Endodermal cell (in vitro differentiated cells): ENCODE measurements at regions not wholly inside any gene's neighbourhood (a gene's known extent, or its start where the extent isn't known, plus 50 kb on each side); places are given as distances from the start of the nearest gene placed in this dataset.

Experiments used
- DNase-seq: peaks from one replicate; pipeline ENCODE4 v3.0.0-alpha.2; 2017
- H3K27ac ChIP-seq: 2 replicates; pipeline ENCODE4 v1.5.1; 2013; ENCODE audit warnings: mild to moderate bottlenecking, low read depth, low read length, moderate library complexity
- H3K27me3 ChIP-seq: 2 replicates; pipeline ENCODE4 v1.6.1; 2013; ENCODE audit warnings: mild to moderate bottlenecking, low read length, moderate library complexity; ENCODE audit not compliant: insufficient read depth, control insufficient read depth, poor library complexity, severe bottlenecking
- H3K36me3 ChIP-seq: 2 replicates; pipeline ENCODE4 v1.7.0; 2013; ENCODE audit warnings: mild to moderate bottlenecking, low read length, moderate library complexity; ENCODE audit not compliant: control insufficient read depth, insufficient read depth
- H3K4me1 ChIP-seq: one replicate; pipeline ENCODE4 v1.7.0; 2013; ENCODE audit warnings: low read length; ENCODE audit not compliant: control insufficient read depth, insufficient read depth
- H3K4me3 ChIP-seq: 2 replicates; pipeline ENCODE4 v1.5.1; 2013; ENCODE audit warnings: mild to moderate bottlenecking, low read length, moderate library complexity
- H3K9ac ChIP-seq: 2 replicates; pipeline ENCODE4 v1.6.1; 2013; ENCODE audit warnings: mild to moderate bottlenecking, low read length, moderate library complexity; ENCODE audit not compliant: poor library complexity, severe bottlenecking; ENCODE audit errors: extremely low read depth
- H3K9me3 ChIP-seq: 2 replicates; pipeline ENCODE4 v1.6.1; 2013; ENCODE audit warnings: mild to moderate bottlenecking, low read length, moderate library complexity; ENCODE audit not compliant: control insufficient read depth
- H3K27ac Mint-ChIP-seq: 2 replicates; pipeline ENCODE4 v1.8.0; 2020; ENCODE audit warnings: mixed read lengths
- H3K27me3 Mint-ChIP-seq: 2 replicates; pipeline ENCODE4 v1.8.0; 2021; ENCODE audit warnings: mild to moderate bottlenecking, mixed read lengths; ENCODE audit not compliant: insufficient read depth
- H3K36me3 Mint-ChIP-seq: 2 replicates; pipeline ENCODE4 v1.8.0; 2020; ENCODE audit warnings: low read depth, mixed read lengths
- H3K4me1 Mint-ChIP-seq: 2 replicates; pipeline ENCODE4 v1.8.0; 2020; ENCODE audit warnings: mixed read lengths
- H3K4me3 Mint-ChIP-seq: 2 replicates; pipeline ENCODE4 v1.8.0; 2020; ENCODE audit warnings: mild to moderate bottlenecking, moderate library complexity, mixed read lengths
- H3K9me3 Mint-ChIP-seq: 2 replicates; pipeline ENCODE4 v1.8.0; 2020; ENCODE audit warnings: mild to moderate bottlenecking, mixed read lengths
- CTCF ChIP-seq: fragments of 200-600 bp; sonication (generic); conservative IDR thresholded peaks from 2 replicates; pipeline ENCODE4 v1.5.0; 2021; ENCODE audit warnings: antibody characterized with exemption, mild to moderate bottlenecking
- WGBS, 2 experiments: methylation state at CpG; one replicate each; pipeline versions ENCODE4 v1.1.5 to v1.1.7; 2013; ENCODE audit warnings: missing lambda C conversion rate in 2 of 2, mixed read lengths in 1 of 2; ENCODE audit not compliant: insufficient coverage in 1 of 2, insufficient read length in 1 of 2; 5-methylcytosine and 5-hydroxymethylcytosine counted together

- H3K9me3 Mint-ChIP-seq: no peaks in the 10 kb centered on the region
- Histone ChIP-seq H3K36me3 (no peaks in the 10 kb centered on the region), H3K27me3 (no peaks in the 10 kb centered on the region), H3K4me1 (no peaks in the 10 kb centered on the region), H3K9me3 (no peaks in the 10 kb centered on the region), H3K9ac (no peak overlapping the region), H3K4me3 (no peak overlapping the region), H3K27ac (no peak overlapping the region)
- no peaks in the 10 kb centered on the region for H3K27me3 Mint-ChIP-seq
- no peak overlapping the region for H3K4me3 Mint-ChIP-seq
- DNase-seq: no peak
- 89 to 100% methylated on average over 1 to 15 of the region's 15 CpGs for WGBS, 2 experiments
- no peak overlapping the region for H3K27ac Mint-ChIP-seq
- H3K36me3 Mint-ChIP-seq: no peaks in the 10 kb centered on the region
- H3K4me1 Mint-ChIP-seq: no peaks in the 10 kb centered on the region
- TF ChIP-seq CTCF: no peak
Observed at GRCh38 chr20:62561182-62561581, 81.1 kb upstream of the SLCO4A1 start.

- Histone ChIP-seq H3K4me3 (no peak overlapping the region), H3K9ac (no peak overlapping the region), H3K27me3 (no peaks in the 10 kb centered on the region), H3K27ac (no peak overlapping the region), H3K9me3 (no peaks in the 10 kb centered on the region), H3K4me1 (no peaks in the 10 kb centered on the region), H3K36me3 (no peaks in the 10 kb centered on the region)
- no peak for DNase-seq
- Mint-ChIP-seq H3K27me3 (no peaks in the 10 kb centered on the region), H3K9me3 (no peaks in the 10 kb centered on the region), H3K4me3 (no peak overlapping the region), H3K4me1 (no peaks in the 10 kb centered on the region), H3K36me3 (no peaks in the 10 kb centered on the region), H3K27ac (no peak overlapping the region)
- no peak for TF ChIP-seq CTCF
- WGBS, 2 experiments: 74 to 83% methylated on average over 4 to 16 of the region's 16 CpGs
Observed at GRCh38 chr20:62561948-62562347, 80.4 kb upstream of the SLCO4A1 start.

- H3K4me3 ChIP-seq: no peak overlapping the region
- Mint-ChIP-seq H3K27ac (no peak overlapping the region), H3K36me3 (no peaks in the 10 kb centered on the region), H3K4me3 (no peak overlapping the region), H3K27me3 (no peaks in the 10 kb centered on the region), H3K9me3 (no peaks in the 10 kb centered on the region), H3K4me1 (no peaks in the 10 kb centered on the region)
- H3K36me3 ChIP-seq: no peaks in the 10 kb centered on the region
- no peaks in the 10 kb centered on the region for H3K9me3 ChIP-seq
- H3K27me3 ChIP-seq: no peaks in the 10 kb centered on the region
- no peaks in the 10 kb centered on the region for H3K4me1 ChIP-seq
- WGBS, 2 experiments: 92 to 94% methylated on average over 15 to 18 of the region's 18 CpGs
- no peak for DNase-seq
- H3K9ac ChIP-seq: no peak overlapping the region
- TF ChIP-seq CTCF: no peak
- H3K27ac ChIP-seq: no peak overlapping the region
Observed at GRCh38 chr20:62562831-62563230, 79.5 kb upstream of the SLCO4A1 start.
